GM12892 (cell line): ENCODE measurements at regions not wholly inside any gene's neighbourhood (a gene's known extent, or its start where the extent isn't known, plus 50 kb on each side); places are given as distances from the start of the nearest gene placed in this dataset.

Experiments used
- POLR2A ChIP-seq: IDR thresholded peaks from 2 replicates; pipeline ENCODE4 v1.6.1; 2011; ENCODE audit warnings: low read depth, low read length, control low read depth
- POLR2AphosphoS5 ChIP-seq: IDR thresholded peaks from 2 replicates; pipeline ENCODE4 v1.6.1; 2011; ENCODE audit warnings: low read depth, low read length, control low read depth
- TAF1 ChIP-seq: IDR thresholded peaks from 2 replicates; pipeline ENCODE4 v1.6.1; 2011; ENCODE audit warnings: low read depth, mild to moderate bottlenecking, control low read depth, low read length, borderline replicate concordance

DNA sequence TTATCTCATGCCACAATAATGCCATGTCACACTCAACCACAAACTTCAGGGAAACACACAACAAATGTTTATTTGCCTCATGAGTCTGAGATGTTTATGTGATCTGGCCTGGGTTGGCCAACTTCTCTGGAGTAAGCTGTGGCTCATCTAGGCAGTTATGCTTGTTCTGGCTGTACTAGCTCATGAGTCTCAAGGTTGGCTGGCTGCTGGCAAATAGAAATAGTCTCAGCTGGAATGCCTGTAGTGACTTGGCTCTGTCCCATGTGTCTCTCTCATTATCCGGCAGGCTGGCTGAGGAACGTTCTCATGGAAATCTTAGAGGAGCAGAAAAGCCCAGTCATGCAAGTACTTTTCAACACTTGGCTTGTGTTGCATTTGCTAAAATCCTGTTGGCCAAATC, 234.9 kb upstream of the CDH2 start:
- TF ChIP-seq POLR2A: no peak
- TF ChIP-seq POLR2AphosphoS5: no peak
- TF ChIP-seq TAF1: no peak
